Hippocampal formation (tissue), 2 donors: ENCODE measurements at regions not wholly inside any gene's neighbourhood (a gene's known extent, or its start where the extent isn't known, plus 50 kb on each side); places are given as distances from the start of the nearest gene placed in this dataset.

Experiments used
- DNase-seq, 2 donors: peaks; one replicate each; lab custom pipeline; 2025; lab: John Stamatoyannopoulos, UW

DNA sequence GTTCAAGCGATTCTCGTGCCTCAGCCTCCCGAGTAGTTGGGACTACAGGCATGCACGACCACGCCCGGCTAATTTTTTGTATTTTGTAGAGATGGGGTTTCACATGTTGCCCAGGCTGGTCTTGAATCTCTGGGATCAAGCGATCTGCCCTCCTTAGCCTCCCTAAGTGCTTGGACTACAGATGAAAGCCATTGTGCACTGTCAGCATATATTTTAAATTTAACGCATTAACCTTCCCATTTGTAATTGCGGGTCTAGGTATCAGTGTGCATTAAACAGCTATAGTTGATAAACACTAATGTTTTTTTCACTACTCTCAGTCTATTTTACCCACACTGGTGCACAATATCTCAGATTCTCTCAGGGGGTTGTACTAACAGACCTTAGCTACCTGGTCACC is 1930.8 kb downstream of the C4orf33 start:
- DNase-seq: no peak

DNA sequence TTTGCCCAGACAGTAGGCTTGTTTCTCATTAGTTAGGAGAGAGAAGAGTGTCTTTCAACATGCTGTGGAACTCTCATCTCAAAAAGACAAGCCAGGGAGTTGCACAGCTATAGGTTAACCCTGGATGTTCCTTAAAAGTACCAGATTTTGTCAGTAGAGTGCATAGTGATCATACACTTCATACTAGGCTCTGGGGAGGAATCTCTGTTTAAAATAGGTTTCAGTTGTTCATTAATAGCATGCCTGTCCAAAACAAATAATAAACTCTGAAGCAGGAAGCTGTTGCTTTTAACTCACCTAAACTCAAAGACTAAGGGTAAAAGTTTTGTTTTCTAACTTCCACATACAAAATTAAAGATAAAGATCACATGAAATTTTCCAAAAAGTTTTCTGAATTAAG is 1948.4 kb downstream of the C4orf33 start:
- no peak for DNase-seq

DNA sequence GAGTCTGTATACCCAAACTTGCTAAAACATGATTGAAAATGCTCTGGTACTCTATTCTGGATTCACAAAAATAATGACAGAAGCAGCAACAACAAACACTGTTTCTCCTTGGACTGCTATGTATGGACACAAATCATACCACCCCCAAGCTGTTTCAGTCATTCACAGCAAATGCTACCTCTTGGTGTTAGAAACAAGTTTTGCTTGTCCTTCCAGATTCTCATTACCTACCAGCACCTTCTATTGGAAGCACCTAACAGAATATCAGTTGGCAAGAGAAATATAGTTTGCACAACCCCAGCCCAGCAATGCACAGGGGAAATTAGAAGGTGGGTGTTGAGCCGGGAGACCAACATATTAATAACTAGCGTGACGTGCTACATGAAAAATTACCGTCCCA is 1950.9 kb downstream of the C4orf33 start:
- DNase-seq: no peak

DNA sequence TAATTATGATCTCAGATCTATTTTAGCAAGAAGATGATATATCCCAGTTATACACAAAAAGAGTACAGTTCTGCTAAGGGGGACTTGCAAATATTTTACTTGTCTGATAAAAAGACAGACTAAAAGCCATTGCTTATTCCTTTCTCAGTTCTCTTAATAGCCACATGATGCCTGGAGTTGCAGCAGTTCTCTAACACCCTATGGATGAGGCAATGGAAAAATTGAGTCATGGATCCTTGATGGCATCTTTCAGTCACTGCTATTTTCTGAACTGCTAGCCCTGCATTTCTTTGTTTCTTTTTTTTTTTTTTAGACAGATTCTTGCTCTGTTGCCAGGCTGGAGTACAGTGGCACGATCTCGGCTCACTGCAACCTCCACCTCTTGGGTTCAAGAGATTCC is 1956.7 kb downstream of the C4orf33 start:
- no peak for DNase-seq

DNA sequence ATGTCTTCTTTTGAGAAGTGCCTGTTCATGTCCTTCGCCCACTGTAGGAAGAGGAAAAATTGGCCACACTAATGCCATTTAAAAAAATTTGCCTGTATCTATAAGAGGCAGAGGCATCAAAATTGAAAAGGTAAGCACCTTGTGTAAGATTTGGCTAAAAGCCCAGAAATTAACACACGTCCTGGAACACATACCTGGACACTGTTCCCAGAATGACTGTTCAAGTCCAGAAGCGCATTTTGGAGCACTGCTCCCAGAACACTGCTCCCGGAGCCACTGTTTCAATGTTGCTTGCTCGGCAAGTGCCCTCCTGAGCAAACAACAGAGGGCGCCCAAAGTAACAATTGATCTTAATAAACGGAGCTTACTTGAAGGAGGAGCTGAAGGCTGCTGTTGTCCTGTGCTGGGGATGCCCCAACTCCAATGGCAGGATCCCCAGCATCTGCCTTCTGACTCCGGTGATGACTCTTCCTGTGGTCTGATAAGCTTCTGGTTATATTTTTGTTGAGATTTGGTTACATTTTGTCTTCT is 1958.6 kb downstream of the C4orf33 start:
- DNase-seq: no peak

DNA sequence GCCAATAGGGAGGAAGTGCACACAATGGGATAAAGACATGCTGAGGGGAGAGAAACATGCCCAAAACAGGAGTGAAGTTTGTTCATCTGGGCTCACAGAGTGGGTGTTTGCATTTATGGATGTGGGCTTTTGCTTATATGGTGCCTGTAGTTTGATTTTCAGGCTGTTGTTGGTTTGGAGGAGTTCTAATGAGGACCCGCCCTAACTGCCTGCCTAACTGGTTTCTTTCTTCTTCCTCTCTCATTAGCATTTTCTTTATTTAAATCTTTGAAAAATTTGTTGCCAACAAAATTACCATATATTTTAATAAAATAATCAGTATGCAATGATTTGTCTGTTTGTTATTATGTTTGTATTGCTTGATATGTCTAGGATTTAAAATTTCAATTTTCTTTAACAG is 1965.8 kb downstream of the C4orf33 start:
- DNase-seq: no peak

DNA sequence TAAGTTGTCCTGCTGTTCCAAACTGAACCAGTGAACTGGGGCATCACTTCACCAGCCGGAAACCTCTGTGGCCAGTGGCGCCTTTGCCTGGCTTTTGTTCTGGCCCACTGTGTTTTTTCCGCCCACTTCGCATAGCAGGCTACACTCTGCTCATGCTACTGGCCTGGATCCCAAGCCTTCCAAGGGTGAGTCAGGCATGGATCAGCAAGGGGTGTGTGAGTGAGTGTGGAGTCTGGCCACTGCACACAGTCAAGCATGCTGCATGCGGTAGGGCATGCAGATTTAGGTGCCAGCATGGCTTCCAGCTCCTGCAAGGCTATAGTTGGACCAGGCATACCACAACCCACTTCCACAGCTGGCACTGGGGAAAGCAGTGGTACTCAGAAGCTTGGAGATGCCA is 1967.9 kb downstream of the C4orf33 start:
- DNase-seq: no peak

DNA sequence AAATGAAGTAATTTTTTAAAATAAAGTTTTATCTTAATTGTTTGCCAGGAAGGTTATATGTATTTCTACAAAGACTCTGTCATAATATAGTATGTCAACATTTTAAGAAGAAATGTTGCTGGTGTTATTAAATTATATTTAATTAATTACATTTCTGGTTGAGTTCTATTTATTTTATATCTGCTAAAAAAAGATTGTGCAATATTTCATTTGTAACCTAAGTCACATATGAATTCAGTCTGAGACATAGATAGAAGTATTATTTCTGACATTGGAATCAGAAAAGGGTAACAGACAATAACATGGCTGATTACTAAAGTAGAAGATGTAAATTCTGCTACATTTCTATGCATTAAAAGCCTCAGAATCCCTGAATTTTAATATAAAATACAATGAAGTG is 1985.1 kb downstream of the C4orf33 start:
- DNase-seq: no peak

DNA sequence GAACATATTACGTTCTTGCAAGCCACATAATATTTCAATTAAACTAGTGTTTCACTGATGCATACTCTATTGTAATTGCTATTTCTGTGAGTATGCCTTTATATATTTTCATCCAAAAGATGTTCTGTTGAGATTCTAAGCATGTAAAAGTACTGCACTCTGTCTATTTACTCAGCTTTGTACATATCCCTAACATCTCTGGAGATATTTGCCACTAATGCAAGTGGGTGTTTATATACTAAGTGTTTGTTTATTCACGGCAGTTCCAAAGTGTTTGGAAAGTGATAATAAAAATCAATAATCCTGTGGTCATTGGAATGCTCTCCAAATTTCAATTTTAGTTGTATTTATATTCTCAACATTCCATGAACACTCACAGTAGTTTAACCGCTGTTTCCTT is 1989.0 kb downstream of the C4orf33 start:
- no peak for DNase-seq

DNA sequence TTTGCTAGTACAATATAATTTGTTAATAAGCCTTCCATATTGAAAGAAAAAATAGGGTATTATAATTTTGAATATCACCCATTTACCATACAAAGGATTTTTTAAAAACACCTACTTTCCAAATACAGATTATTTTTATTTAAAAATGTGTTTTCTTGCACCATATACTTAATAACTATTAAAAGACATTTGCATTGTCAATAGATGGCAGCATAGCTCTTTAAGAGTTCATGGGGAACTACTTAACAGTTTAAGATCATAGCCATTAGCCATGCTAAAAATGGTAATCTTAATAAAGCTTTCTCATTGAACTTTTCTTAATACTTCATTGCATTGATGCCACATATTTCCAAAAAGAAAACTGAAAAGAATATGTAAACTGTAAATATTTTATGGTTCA is 1995.9 kb downstream of the C4orf33 start:
- DNase-seq: peak in 1 of 2 donors; percentile 47

DNA sequence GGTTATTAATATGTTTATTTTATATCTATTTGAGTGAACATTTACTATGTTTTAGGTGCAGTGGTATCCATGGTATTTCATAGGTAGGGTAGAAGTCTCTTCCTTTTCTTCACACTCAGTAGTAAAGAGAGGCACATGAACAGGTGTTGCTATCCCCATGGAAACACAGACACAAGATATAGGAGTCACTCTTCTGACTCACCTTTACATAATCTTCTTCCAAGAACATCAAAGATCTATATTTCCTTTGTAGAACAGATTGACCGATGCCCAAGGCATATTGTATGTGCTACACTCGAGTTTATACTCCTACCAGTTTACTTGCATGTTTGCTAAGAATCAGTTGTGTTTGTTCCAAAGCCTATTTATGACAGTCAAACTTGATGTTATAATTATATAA is 1997.4 kb downstream of the C4orf33 start:
- DNase-seq: no peak

DNA sequence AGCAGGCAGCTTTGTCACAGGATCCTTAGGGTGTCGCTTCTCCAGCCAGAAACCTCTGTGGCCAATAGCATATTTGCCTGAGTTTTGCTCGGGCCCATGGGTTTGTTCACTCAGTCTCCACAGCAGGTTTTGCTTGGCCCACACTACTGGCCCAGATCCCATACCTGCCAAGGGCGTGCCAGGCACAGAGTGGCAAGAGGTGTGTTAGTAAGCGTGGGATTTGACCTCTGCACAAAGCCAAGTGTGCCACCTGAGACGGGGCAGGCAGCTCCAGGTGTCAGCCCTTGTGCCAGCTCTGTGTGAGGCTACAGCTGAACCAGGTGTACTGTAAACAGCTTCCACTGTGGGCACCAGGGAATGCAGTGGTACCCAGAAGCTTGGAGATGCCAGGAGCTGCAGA is 2003.0 kb downstream of the C4orf33 start:
- DNase-seq: no peak

DNA sequence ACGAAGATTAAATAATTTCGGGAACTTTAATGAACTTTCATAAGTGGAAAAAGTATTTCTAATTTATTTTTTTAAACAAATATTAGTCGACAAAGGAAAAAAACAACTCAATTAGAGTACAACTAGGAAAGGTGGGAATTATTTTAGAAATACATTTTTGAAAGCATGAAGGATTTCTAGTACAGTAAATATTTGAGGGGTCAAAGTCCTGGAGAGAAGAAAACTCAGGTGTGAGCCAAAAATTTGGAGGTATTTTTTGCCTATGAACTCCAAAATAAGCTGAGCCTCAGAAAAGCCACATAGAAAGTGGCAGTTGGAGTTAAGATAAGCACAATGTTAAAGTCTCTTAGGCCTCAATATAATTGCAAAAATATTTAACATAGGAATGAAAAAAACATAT is 2017.3 kb downstream of the C4orf33 start:
- no peak for DNase-seq

DNA sequence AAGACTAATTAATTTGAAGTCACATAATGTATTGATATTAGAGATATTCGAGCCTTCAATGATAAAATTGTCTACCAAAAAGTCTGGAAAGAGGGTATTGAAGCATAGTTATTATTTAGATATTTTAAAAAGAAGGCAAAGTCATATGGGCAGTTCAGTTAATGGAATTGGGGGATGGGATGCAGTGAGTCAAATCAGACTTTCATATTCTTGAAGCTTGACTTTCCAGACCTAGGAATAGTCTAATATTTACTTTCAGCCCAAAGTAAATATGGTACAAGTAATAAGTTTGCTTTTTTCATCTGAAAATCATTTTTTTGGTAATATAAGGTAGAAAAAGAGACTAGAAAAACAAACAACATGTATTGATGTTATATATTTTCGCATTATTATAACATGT is 2017.8 kb downstream of the C4orf33 start:
- no peak for DNase-seq

DNA sequence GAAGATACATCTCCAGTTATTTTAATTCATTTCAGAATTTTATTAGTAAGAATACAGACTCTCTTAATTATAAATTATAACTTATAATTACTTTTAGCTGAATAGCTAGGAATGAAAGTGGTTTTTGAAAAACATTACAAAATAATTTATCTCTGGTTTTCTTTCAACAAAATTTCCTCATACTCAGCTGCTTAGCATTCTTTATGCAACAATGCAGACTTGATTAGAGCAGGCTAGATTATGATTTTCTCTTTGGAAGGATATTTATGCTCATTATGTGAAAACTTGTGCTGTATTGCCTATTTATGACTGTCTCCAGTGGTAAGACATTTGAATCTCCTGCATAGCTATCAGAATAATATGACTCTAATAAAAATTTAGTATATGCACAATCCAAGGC is 2023.7 kb downstream of the C4orf33 start:
- no peak for DNase-seq

DNA sequence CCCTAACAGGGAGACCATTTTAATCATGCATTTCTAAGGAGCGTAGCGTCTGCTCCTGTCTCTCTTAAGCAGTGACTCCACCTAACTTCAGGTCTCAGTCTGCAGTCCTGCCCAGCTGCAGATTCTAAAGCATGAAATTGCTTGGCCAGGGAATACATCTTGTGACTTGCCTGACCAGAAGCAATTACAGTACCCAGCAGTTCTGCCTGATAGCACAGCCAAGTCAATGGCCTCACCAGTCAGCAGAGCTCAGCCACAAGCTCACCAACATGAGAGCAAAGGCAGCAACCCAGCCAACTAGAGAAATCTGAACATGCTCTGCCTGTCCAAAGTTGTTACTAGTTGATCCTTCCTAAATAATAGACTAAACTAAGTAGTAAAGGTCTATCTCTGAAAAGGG is 2011.9 kb upstream of the PCDH10 start:
- DNase-seq: no peak

DNA sequence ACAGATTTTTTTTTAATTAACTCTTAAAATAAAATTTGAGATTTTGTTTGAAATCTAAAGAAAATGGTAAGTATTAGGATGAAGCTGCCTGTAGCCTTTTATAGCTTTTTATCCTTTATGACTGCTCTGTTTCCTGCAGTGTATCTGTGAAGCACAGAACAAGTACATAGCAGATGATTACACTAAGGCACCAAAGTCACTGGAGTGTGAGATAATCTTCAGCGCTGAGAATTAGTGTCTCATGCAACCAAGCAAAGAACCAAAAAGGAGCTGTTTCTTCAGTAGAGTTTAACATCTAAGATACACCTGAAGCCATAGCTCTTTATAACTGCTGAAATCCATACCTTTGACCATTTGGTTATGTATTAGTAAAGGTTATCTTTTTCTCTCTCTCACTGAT is 1989.8 kb upstream of the PCDH10 start:
- DNase-seq: no peak

DNA sequence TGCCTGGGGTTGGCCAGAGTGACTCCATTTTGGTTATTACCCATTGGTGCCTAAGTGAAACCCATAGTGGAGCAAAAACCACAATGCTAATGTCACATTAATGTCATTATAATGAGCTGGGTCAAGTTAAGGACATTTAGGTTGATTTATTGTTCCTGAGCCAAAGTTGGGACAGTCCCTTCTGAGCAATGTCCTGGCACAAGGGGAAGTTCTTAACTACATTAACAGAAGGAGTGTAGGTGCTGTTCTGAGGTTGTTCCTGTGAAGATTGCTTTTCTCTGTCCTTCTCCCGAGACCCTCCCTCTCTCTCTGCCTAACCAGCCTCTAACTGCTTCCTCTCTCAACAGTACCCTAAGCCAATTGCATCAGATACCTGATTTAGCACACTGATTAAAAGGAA is 1956.8 kb upstream of the PCDH10 start:
- no peak for DNase-seq

DNA sequence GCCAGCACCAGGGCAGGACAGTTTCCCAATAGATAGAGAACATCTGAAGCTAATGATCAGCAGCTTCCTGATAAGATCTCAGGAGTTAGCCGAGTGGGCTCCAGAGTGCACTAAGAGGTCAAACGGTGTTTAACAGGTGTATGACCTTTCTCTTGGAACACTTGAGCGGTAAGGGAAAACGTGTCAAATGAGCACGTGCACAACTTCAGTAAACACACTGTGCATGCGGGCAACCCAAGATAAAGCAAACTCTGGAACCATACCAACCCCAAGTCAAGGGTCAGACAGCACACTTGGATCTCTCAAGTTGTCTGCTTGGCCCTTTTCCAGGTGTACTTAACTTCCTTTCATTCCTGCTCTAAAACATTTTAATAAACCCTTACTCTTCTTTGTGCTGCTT is 1941.5 kb upstream of the PCDH10 start:
- no peak for DNase-seq

DNA sequence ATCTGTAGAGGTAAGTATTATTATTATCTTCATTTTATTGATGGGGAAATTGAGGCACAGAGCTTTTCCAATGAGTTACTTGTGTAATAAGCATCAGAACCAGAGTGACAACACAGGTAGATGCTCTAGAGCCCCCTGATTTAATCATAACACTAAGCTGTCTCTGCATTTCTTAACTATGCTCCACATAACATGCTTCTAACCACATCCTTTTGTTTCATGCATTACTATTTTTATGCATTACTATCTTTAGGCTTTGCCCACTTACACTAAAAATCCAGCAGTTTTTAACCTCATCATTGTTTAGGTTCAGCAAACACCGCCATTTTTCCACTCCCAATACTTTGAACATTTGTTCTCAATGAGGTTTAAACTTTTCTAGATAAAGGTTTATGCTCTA is 1900.8 kb upstream of the PCDH10 start:
- DNase-seq: no peak

DNA sequence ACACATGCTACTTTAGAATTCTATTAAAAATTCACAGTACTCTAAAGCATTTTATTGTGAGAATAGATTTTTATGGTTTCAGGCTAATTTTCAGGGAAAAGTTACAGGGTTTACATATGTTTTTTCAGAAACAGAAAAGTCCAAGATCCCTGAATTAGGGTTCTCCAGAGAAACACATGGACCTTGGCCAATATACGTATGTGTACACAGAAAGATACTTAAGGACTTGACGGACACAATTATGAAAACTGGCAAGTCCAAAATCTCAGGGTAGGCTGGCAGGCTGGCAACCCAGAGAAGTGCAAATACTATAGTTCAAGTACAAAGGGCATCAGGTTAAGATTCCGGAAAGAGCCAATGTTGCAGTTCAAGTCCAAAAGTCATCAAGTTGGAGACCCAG is 1897.8 kb upstream of the PCDH10 start:
- DNase-seq: no peak

DNA sequence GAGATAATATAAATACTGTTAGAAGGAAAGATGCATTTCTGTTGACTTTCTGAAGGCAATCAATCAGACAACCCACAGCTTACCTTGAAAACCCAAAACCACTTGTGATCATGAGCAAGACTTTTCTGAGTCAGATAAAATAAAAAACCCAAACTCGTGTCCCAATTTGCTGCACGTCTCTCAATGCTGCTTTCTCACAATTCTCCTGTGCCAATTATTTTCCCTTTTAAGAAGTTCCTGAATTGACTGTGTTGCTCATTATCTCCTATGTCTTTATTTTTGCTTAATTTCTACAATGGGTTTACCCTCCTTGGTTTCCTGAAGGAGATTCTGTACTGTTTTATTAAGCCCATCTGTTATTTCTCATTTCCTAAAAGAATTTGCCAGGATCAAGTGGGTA is 1891.9 kb upstream of the PCDH10 start:
- DNase-seq: no peak

DNA sequence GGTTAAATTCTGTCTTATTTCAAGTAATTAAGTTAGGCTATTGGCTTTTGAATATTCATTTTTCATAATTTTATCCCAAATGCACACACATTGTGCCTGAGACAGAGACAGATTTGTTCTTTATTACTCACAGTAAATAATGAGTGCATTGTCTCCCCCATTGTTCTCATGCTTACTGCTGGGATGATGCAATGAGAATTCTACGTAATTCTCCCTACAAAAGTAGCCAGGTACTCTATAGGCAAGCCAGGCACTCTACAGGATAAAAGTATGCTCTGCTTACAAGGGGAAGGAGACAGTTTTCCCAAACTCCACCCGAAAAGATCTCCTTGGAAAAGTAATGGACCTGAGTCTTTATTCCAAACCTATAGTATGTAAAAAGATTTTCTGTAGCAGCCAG is 1890.7 kb upstream of the PCDH10 start:
- DNase-seq: peak in 1 of 2 donors; percentile 40

DNA sequence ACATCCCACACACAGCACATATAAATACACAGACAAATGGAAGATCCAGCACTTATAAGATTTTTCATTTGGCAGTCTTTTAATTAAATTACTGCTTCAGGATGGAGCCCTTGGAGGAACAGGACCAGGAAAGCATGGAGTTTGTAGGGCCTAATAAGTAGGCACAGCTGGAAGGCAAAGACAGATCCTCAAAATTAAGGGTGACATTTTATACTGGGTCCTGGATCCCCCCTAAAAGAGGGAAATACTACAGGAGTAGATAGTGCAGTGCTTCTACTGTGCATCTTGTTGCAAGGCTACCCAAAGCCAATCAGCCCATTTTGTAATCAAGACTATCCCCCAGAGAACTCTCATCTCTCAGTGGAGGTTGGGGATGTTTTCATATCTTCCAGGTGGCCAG is 1860.7 kb upstream of the PCDH10 start:
- DNase-seq: no peak

DNA sequence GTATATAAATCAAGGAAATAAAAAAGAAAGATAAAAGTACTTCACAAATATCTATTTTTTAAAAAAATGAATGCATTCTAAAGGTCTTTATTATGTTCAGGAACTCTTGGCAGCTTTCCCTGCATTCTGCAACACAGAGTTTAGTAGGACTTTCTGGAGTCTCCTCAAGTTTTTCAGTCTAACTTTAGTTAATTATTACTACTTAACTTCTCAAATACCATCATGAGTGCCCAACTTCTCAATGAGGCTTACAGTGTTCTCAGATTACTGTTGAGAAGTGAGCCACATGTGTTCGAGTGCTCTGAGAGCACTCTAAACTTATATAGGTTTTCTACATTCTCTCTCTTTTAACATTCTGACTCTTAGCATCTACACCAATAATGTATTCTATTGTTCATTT is 1852.9 kb upstream of the PCDH10 start:
- DNase-seq: no peak
